Activated CD4-positive, alpha-beta T cell treated with anti-CD3 and anti-CD28 coated beads, Interleukin-10, Interleukin-2, amounts not matched to agents 100 ng/mL and 50 ng/mL, durations not matched to agents 16 hours and 8 hours (primary cell): ENCODE measurements at regions not wholly inside any gene's neighbourhood (a gene's known extent, or its start where the extent isn't known, plus 50 kb on each side); places are given as distances from the start of the nearest gene placed in this dataset.
"Not testable (repeated sequence)": the region's sequence is repeated elsewhere in the genome, so short reads cannot be mapped to it uniquely, and the experiment has no call there.

Experiments used
- DNase-seq: peaks from one replicate; pipeline ENCODE4 v3.0.0-alpha.2; 2020

GRCh38 chr2:240243049-240243448, 102.6 kb upstream of the OTOS start:
- DNase-seq: not testable (repeated sequence)

- no peak for DNase-seq
These were observed 104.1 kb upstream of the OTOS start for GRCh38 chr2:240244543-240244942.

GRCh38 chr2:240245184-240245583, 104.7 kb upstream of the OTOS start:
- no peak for DNase-seq

- no peak for DNase-seq
These were observed 105.2 kb upstream of the OTOS start for GRCh38 chr2:240245706-240246105.

- no peak for DNase-seq
These were observed 105.8 kb upstream of the OTOS start for GRCh38 chr2:240246173-240246820.

- no peak for DNase-seq
These were observed 106.9 kb upstream of the OTOS start for GRCh38 chr2:240247241-240247867.

GRCh38 chr2:240247868-240248720, 107.6 kb upstream of the OTOS start:
- no peak for DNase-seq

GRCh38 chr2:240248721-240249422, 108.4 kb upstream of the OTOS start:
- DNase-seq: no peak

GRCh38 chr2:240249423-240250149, 109.1 kb upstream of the OTOS start:
- no peak for DNase-seq

GRCh38 chr2:240250150-240250984, 109.9 kb upstream of the OTOS start:
- DNase-seq: no peak

GRCh38 chr2:240250985-240251847, 110.8 kb upstream of the OTOS start:
- DNase-seq: peak; percentile 16

GRCh38 chr2:240251848-240252190, 111.4 kb upstream of the OTOS start:
- no peak for DNase-seq

GRCh38 chr2:240252191-240252871, 111.9 kb upstream of the OTOS start:
- no peak for DNase-seq

- DNase-seq: no peak
These were observed 112.5 kb upstream of the OTOS start for GRCh38 chr2:240252872-240253511.

- no peak for DNase-seq
These were observed 113.2 kb upstream of the OTOS start for GRCh38 chr2:240253583-240254145.

GRCh38 chr2:240254337-240255164, 114.1 kb upstream of the OTOS start:
- no peak for DNase-seq

- DNase-seq: no peak
These were observed 114.7 kb upstream of the OTOS start for GRCh38 chr2:240255165-240255491.
